CD14-positive monocyte (primary cell): ENCODE measurements at regions not wholly inside any gene's neighbourhood (a gene's known extent, or its start where the extent isn't known, plus 50 kb on each side); places are given as distances from the start of the nearest gene placed in this dataset.

Source experiments
- DNase-seq, 3 donors: peaks; one replicate each; pipeline ENCODE4 v3.0.0-alpha.2; 2011 to 2022
- H2AFZ ChIP-seq: 2 replicates; pipeline ENCODE4 v1.6.0; 2012; ENCODE audit warnings: mild to moderate bottlenecking, low read depth, low read length, inconsistent platforms; ENCODE audit not compliant: insufficient read depth, poor library complexity, severe bottlenecking
- H3K27ac ChIP-seq, 2 donors: 1 replicate in 1 of 2; 2 replicates in 1 of 2; pipeline ENCODE4 v1.5.1; 2012 to 2013; ENCODE audit warnings: low read length in 2 of 2, control low read depth in 1 of 2, inconsistent platforms in 1 of 2, low read depth in 1 of 2, mild to moderate bottlenecking in 1 of 2
- H3K27me3 ChIP-seq, 2 donors: one replicate each; pipeline versions ENCODE4 v1.6.0 to v1.6.1; 2011 to 2013; ENCODE audit warnings: low read length in 2 of 2; ENCODE audit not compliant: control insufficient read depth in 2 of 2, insufficient read depth in 2 of 2
- H3K36me3 ChIP-seq, 2 donors: replicated peaks in 1 of 2; 1 replicate in 1 of 2; 2 replicates in 1 of 2; pipeline versions ENCODE4 v1.5.1 to v1.6.1; 2012 to 2013; ENCODE audit warnings: low read length in 2 of 2, control low read depth in 1 of 2, inconsistent platforms in 1 of 2, mild to moderate bottlenecking in 1 of 2; ENCODE audit not compliant: insufficient read depth in 2 of 2, control insufficient read depth in 1 of 2
- H3K4me1 ChIP-seq, 2 donors: 1 replicate in 1 of 2; 2 replicates in 1 of 2; pipeline versions ENCODE4 v1.5.1 to v1.6.1; 2012 to 2013; ENCODE audit warnings: low read length in 2 of 2, control low read depth in 1 of 2, inconsistent platforms in 1 of 2, mild to moderate bottlenecking in 1 of 2, moderate library complexity in 1 of 2; ENCODE audit not compliant: insufficient read depth in 2 of 2, control insufficient read depth in 1 of 2
- H3K4me2 ChIP-seq: replicated peaks from 2 replicates; pipeline ENCODE3; 2012; ENCODE audit warnings: low read length, moderate library complexity, mild to moderate bottlenecking; ENCODE audit not compliant: poor library complexity, severe bottlenecking; ENCODE audit errors: extremely low read depth
- H3K4me3 ChIP-seq, 3 experiments: fragments of 200-600 bp in 1 of 3; sonication (generic) in 1 of 3; replicated peaks in 1 of 3; 1 replicate in 2 of 3; 2 replicates in 1 of 3; pipeline ENCODE4 v1.5.1; 2011 to 2013; ENCODE audit warnings: low read length in 3 of 3, mild to moderate bottlenecking in 3 of 3, control low read depth in 2 of 3, low read depth in 2 of 3, inconsistent platforms in 1 of 3, moderate library complexity in 1 of 3
- H3K79me2 ChIP-seq: 2 replicates; pipeline ENCODE4 v1.6.0; 2012; ENCODE audit warnings: mild to moderate bottlenecking, control low read depth, inconsistent platforms, low read length, moderate library complexity; ENCODE audit not compliant: insufficient read depth
- H3K9ac ChIP-seq: 2 replicates; pipeline ENCODE4 v1.6.0; 2017; ENCODE audit warnings: low read length, mild to moderate bottlenecking; ENCODE audit not compliant: insufficient read depth, poor library complexity, severe bottlenecking
- H3K9me3 ChIP-seq, 2 donors: replicated peaks in 1 of 2; 1 replicate in 1 of 2; 2 replicates in 1 of 2; pipeline versions ENCODE4 v1.5.1 to v1.6.1; 2012 to 2013; ENCODE audit warnings: low read length in 2 of 2, control low read depth in 1 of 2; ENCODE audit not compliant: control insufficient read depth in 1 of 2, insufficient read depth in 1 of 2
- H4K20me1 ChIP-seq: 2 replicates; pipeline ENCODE4 v1.6.0; 2012; ENCODE audit warnings: mild to moderate bottlenecking, low read length, control low read depth, moderate library complexity; ENCODE audit not compliant: insufficient read depth
- H3K27ac Mint-ChIP-seq, 7 donors: one replicate each; pipeline ENCODE4 v1.8.0; 2020; ENCODE audit warnings: mild to moderate bottlenecking in 7 of 7, mixed read lengths in 7 of 7, moderate library complexity in 6 of 7, inconsistent platforms in 2 of 7
- H3K27me3 Mint-ChIP-seq, 3 donors: one replicate each; pipeline ENCODE4 v1.8.0; 2021 to 2022; ENCODE audit warnings: low read depth in 3 of 3, mild to moderate bottlenecking in 3 of 3, mixed read lengths in 3 of 3, moderate library complexity in 3 of 3, inconsistent platforms in 1 of 3
- H3K36me3 Mint-ChIP-seq, 2 donors: one replicate each; pipeline ENCODE4 v1.8.0; 2020; ENCODE audit warnings: mixed read lengths in 2 of 2, inconsistent platforms in 1 of 2, mild to moderate bottlenecking in 1 of 2
- H3K4me1 Mint-ChIP-seq: one replicate; pipeline ENCODE4 v1.8.0; 2020; ENCODE audit warnings: mild to moderate bottlenecking, mixed read lengths
- H3K4me3 Mint-ChIP-seq, 2 donors: one replicate each; pipeline ENCODE4 v1.8.0; 2020; ENCODE audit warnings: mild to moderate bottlenecking in 2 of 2, mixed read lengths in 2 of 2, moderate library complexity in 1 of 2
- H3K9me3 Mint-ChIP-seq, 7 donors: one replicate each; pipeline ENCODE4 v1.8.0; 2020 to 2022; ENCODE audit warnings: mixed read lengths in 7 of 7, mild to moderate bottlenecking in 6 of 7, moderate library complexity in 6 of 7, inconsistent platforms in 2 of 7
- WGBS: methylation state at CpG from one replicate; pipeline ENCODE4 v1.1.5; 2013; ENCODE audit warnings: missing lambda C conversion rate; ENCODE audit not compliant: insufficient coverage; 5-methylcytosine and 5-hydroxymethylcytosine counted together
- intact Hi-C, 2 donors: fragments of 100-400 bp; cut with micrococcal nuclease; formaldehyde crosslinking; loops; one replicate each; pipeline versions ENCODE4 v1.15.0 to v1.15.1; 2023
- TF ChIP-seq, protein P1 (sequence below): fragments of 200-600 bp; IDR thresholded peaks from one replicate; pipeline ENCODE4 v1.8.0; 2022; ENCODE audit warnings: antibody characterized with exemption, mild to moderate bottlenecking

DNA sequence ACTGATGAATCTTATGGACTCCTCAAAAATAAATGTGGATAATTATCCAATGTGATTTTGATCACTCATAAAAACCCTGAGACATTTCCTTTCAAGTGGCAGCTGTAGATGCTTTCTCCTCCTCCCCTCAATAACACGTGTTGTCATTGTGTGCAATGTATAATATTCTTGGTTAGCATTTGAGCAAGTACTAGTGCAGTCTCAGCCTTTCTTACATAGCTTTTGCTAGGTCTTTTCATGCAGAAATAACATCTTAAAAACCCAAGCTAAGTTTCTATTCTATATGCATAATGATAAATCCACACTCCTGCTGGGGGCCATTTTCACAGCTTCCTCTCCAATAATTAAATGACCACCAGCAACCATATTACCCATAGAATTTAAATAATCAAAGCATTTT is 1835.2 kb upstream of the NUDT12 start:
- Histone ChIP-seq H3K4me3 (no peak overlapping the region), H4K20me1 (no peaks in the 10 kb centered on the region), H3K4me1 (no peaks in the 10 kb centered on the region), H3K9me3 (peaks cover 0 to 3% of the 10 kb centered on the region in 2 donors), H3K4me2 (no peak overlapping the region), H3K9ac (no peak overlapping the region), H3K79me2 (no peaks in the 10 kb centered on the region), H3K36me3 (no peaks in the 10 kb centered on the region), H3K27ac (no peak overlapping the region), H2AFZ (no peak overlapping the region), H3K27me3 (no peaks in the 10 kb centered on the region)
- Mint-ChIP-seq H3K27me3 (no peaks in the 10 kb centered on the region), H3K4me1 (no peaks in the 10 kb centered on the region), H3K36me3 (no peaks in the 10 kb centered on the region), H3K27ac (no peak overlapping the region), H3K9me3 (peaks cover 0 to 6% (median 2%) of the 10 kb centered on the region in 7 donors), H3K4me3 (no peak overlapping the region)
- no peak for DNase-seq
- TF ChIP-seq, protein P1, sequence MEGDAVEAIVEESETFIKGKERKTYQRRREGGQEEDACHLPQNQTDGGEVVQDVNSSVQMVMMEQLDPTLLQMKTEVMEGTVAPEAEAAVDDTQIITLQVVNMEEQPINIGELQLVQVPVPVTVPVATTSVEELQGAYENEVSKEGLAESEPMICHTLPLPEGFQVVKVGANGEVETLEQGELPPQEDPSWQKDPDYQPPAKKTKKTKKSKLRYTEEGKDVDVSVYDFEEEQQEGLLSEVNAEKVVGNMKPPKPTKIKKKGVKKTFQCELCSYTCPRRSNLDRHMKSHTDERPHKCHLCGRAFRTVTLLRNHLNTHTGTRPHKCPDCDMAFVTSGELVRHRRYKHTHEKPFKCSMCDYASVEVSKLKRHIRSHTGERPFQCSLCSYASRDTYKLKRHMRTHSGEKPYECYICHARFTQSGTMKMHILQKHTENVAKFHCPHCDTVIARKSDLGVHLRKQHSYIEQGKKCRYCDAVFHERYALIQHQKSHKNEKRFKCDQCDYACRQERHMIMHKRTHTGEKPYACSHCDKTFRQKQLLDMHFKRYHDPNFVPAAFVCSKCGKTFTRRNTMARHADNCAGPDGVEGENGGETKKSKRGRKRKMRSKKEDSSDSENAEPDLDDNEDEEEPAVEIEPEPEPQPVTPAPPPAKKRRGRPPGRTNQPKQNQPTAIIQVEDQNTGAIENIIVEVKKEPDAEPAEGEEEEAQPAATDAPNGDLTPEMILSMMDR = no peak
- intact Hi-C loops = no loop called here
- no CpG with 5 or more reads among the region's 1 CpG for WGBS

DNA sequence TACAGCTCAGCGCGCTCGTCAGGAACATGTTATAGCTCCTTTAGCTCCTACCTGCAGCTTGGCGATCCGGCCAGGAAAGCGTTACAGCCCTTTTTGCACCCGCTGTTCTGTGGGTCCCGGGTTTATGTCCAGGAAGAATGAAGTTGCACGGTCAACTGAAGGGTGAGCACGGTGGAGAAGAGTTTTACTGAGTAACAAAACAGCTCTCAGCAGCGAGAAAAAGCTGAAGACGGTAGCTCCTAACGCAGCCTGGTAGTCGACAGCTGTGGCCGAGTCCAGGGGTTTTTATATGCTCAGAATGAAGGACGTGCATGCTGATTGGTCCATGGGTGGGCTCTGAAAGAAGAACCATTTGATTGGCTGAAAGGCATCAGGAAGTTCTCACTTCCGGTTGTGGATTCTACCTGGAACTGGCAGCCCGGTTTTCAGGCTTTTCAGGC is 1830.1 kb upstream of the NUDT12 start:
- intact Hi-C loops = no loop called here
- Mint-ChIP-seq H3K36me3 (no peaks in the 10 kb centered on the region), H3K9me3 (peaks cover 2 to 13% (median 4%) of the 10 kb centered on the region in 7 donors), H3K27me3 (no peaks in the 10 kb centered on the region), H3K27ac (peak overlapping the region in 1 of 7 donors; percentile 21), H3K4me1 (no peaks in the 10 kb centered on the region), H3K4me3 (no peak overlapping the region)
- H3K9me3 ChIP-seq = peaks cover 0 to 13% of the 10 kb centered on the region in 2 donors
- no peaks in the 10 kb centered on the region for H3K4me1 ChIP-seq
- H3K27me3 ChIP-seq = no peaks in the 10 kb centered on the region
- H2AFZ ChIP-seq = no peak overlapping the region
- H4K20me1 ChIP-seq = no peaks in the 10 kb centered on the region
- no peaks in the 10 kb centered on the region for H3K79me2 ChIP-seq
- H3K4me2 ChIP-seq = no peak overlapping the region
- H3K36me3 ChIP-seq = no peaks in the 10 kb centered on the region
- TF ChIP-seq, protein P1 = no peak
- H3K27ac ChIP-seq = no peak overlapping the region
- H3K4me3 ChIP-seq = no peak overlapping the region
- no peak overlapping the region for H3K9ac ChIP-seq
- DNase-seq = no peak
- 92% methylated on average over 18 of the region's 18 CpGs for WGBS
